Right hindlimb (tissue), 1 donor: ENCODE measurements at regions not wholly inside any gene's neighbourhood (a gene's known extent, or its start where the extent isn't known, plus 50 kb on each side); places are given as distances from the start of the nearest gene placed in this dataset.
"Not testable (repeated sequence)": the region's sequence is repeated elsewhere in the genome, so short reads cannot be mapped to it uniquely, and the experiment has no call there.

Source experiments
- DNase-seq: peaks from one replicate; pipeline ENCODE4 v3.0.0-alpha.2; 2018

GRCh38 chr2:16090650-16091575 lies 150.6 kb downstream of the MYCN start:
- DNase-seq = no peak

GRCh38 chr2:16089491-16089890 lies 149.1 kb downstream of the MYCN start:
- DNase-seq = not testable (repeated sequence)

GRCh38 chr2:16088802-16089112 lies 148.4 kb downstream of the MYCN start:
- no peak for DNase-seq

GRCh38 chr2:16088035-16088801 lies 147.9 kb downstream of the MYCN start:
- DNase-seq = no peak

GRCh38 chr2:16086136-16086535 lies 145.8 kb downstream of the MYCN start:
- DNase-seq = not testable (repeated sequence)

- DNase-seq = no peak
These were observed 144.7 kb downstream of the MYCN start for GRCh38 chr2:16085073-16085472.

GRCh38 chr2:16084274-16084673 lies 143.9 kb downstream of the MYCN start:
- DNase-seq = no peak

- no peak for DNase-seq
These were observed 141.9 kb downstream of the MYCN start for GRCh38 chr2:16082276-16082675.

GRCh38 chr2:16081316-16082200 lies 141.2 kb downstream of the MYCN start:
- DNase-seq = no peak

- DNase-seq = no peak
These were observed 140.2 kb downstream of the MYCN start for GRCh38 chr2:16080516-16080915.

- no peak for DNase-seq
These were observed 139.7 kb downstream of the MYCN start for GRCh38 chr2:16080071-16080470.

- no peak for DNase-seq
These were observed 139.3 kb downstream of the MYCN start for GRCh38 chr2:16079637-16080036.

GRCh38 chr2:16077601-16078000 lies 137.3 kb downstream of the MYCN start:
- no peak for DNase-seq

- DNase-seq = no peak
These were observed 136.6 kb downstream of the MYCN start for GRCh38 chr2:16076911-16077310.

- DNase-seq = no peak
These were observed 135.0 kb downstream of the MYCN start for GRCh38 chr2:16075045-16076012.

- DNase-seq = no peak
These were observed 133.6 kb downstream of the MYCN start for GRCh38 chr2:16073921-16074425.

- DNase-seq = no peak
These were observed 133.1 kb downstream of the MYCN start for GRCh38 chr2:16073471-16073870.

GRCh38 chr2:16072638-16073290 lies 132.4 kb downstream of the MYCN start:
- no peak for DNase-seq

GRCh38 chr2:16071865-16072637 lies 131.7 kb downstream of the MYCN start:
- no peak for DNase-seq
